ENCODE measurements at regions not wholly inside any gene's neighbourhood (a gene's known extent, or its start where the extent isn't known, plus 50 kb on each side); places are given as distances from the start of the nearest gene placed in this dataset.
"Not testable (repeated sequence)": the region's sequence is repeated elsewhere in the genome, so short reads cannot be mapped to it uniquely, and the experiment has no call there.

- Mint-ChIP-seq H3K9me3 (no peaks in the 10 kb centered on the region), H3K27ac (no peak overlapping the region), H3K4me3 (no peak overlapping the region), H3K36me3 (no peaks in the 10 kb centered on the region), H3K4me1 (ENCODE audit: unreplicated experiment) (no peaks in the 10 kb centered on the region), H3K27me3 (peaks cover 18% of the 10 kb centered on the region)
- no peak for DNase-seq (ENCODE audit: extremely low spot score, unreplicated experiment)
- peak; percentile 74 for TF ChIP-seq CTCF (conservative IDR thresholded peaks at IDR 0.05)
These were observed 75.5 kb upstream of the DCD start for GRCh38 chr12:54723379-54724256.

- DNase-seq (ENCODE audit: extremely low spot score, unreplicated experiment) = no peak
- Mint-ChIP-seq H3K4me1 (ENCODE audit: unreplicated experiment) (no peaks in the 10 kb centered on the region), H3K36me3 (no peaks in the 10 kb centered on the region), H3K27ac (no peak overlapping the region), H3K9me3 (no peaks in the 10 kb centered on the region), H3K27me3 (peaks cover 18% of the 10 kb centered on the region), H3K4me3 (no peak overlapping the region)
- TF ChIP-seq CTCF (conservative IDR thresholded peaks at IDR 0.05) = no peak
These were observed 73.1 kb upstream of the DCD start for GRCh38 chr12:54721312-54721711.

- no peaks in the 10 kb centered on the region for H3K36me3 Mint-ChIP-seq
- H3K27me3 Mint-ChIP-seq = peaks cover 19% of the 10 kb centered on the region
- H3K9me3 Mint-ChIP-seq = no peaks in the 10 kb centered on the region
- H3K27ac Mint-ChIP-seq = no peak overlapping the region
- no peaks in the 10 kb centered on the region for H3K4me1 Mint-ChIP-seq (ENCODE audit: unreplicated experiment)
- DNase-seq (ENCODE audit: extremely low spot score, unreplicated experiment) = no peak
- no peak overlapping the region for H3K4me3 Mint-ChIP-seq
- no peak for TF ChIP-seq CTCF (conservative IDR thresholded peaks at IDR 0.05)
These were observed 71.5 kb upstream of the DCD start for GRCh38 chr12:54719691-54720090.

GRCh38 chr12:54716261-54716660, 68.1 kb upstream of the DCD start:
- H3K4me1 Mint-ChIP-seq (ENCODE audit: unreplicated experiment) = no peaks in the 10 kb centered on the region
- no peak for DNase-seq (ENCODE audit: extremely low spot score, unreplicated experiment)
- no peak for TF ChIP-seq CTCF (conservative IDR thresholded peaks at IDR 0.05)
- H3K36me3 Mint-ChIP-seq = no peaks in the 10 kb centered on the region
- no peak overlapping the region for H3K27ac Mint-ChIP-seq
- no peak overlapping the region for H3K4me3 Mint-ChIP-seq
- no peaks in the 10 kb centered on the region for H3K9me3 Mint-ChIP-seq
- H3K27me3 Mint-ChIP-seq = peaks cover 25% of the 10 kb centered on the region

- H3K4me1 Mint-ChIP-seq (ENCODE audit: unreplicated experiment); H3K36me3 Mint-ChIP-seq; H3K9me3 Mint-ChIP-seq; H3K27ac Mint-ChIP-seq; DNase-seq (ENCODE audit: extremely low spot score, unreplicated experiment); H3K4me3 Mint-ChIP-seq: not testable (repeated sequence)
- H3K27me3 Mint-ChIP-seq = peaks cover 19% of the 10 kb centered on the region
These were observed 65.7 kb upstream of the DCD start for GRCh38 chr12:54713876-54714275.

GRCh38 chr12:54711669-54712068, 63.5 kb upstream of the DCD start:
- Mint-ChIP-seq H3K27ac (no peak overlapping the region), H3K27me3 (peaks cover 19% of the 10 kb centered on the region), H3K36me3 (no peaks in the 10 kb centered on the region), H3K4me3 (no peak overlapping the region), H3K9me3 (no peaks in the 10 kb centered on the region), H3K4me1 (ENCODE audit: unreplicated experiment) (no peaks in the 10 kb centered on the region)
- no peak for TF ChIP-seq CTCF (conservative IDR thresholded peaks at IDR 0.05)
- no peak for DNase-seq (ENCODE audit: extremely low spot score, unreplicated experiment)
